Keratinocyte (primary cell): ENCODE measurements at regions not wholly inside any gene's neighbourhood (a gene's known extent, or its start where the extent isn't known, plus 50 kb on each side); places are given as distances from the start of the nearest gene placed in this dataset.

Source experiments
- DNase-seq: peaks from one replicate; pipeline ENCODE4 v3.0.0-alpha.2; 2011; ENCODE audit warnings: low read depth, missing footprints, low spot score
- FAIRE-seq: peaks from 2 replicates; lab custom pipeline; 2011; peaks lifted over from hg19 to GRCh38; lab: Jason Lieb, UNC
- H2AFZ ChIP-seq: 2 replicates; pipeline ENCODE4 v1.6.0; 2012; ENCODE audit warnings: low read length, control low read depth, inconsistent platforms; ENCODE audit not compliant: control insufficient read depth
- H3K27ac ChIP-seq: 2 replicates; pipeline ENCODE4 v1.5.1; 2011; ENCODE audit warnings: low read length; ENCODE audit not compliant: control insufficient read depth, insufficient read depth
- H3K27me3 ChIP-seq: 3 replicates; pipeline ENCODE4 v1.6.0; 2011; ENCODE audit warnings: low read length; ENCODE audit not compliant: control insufficient read depth, insufficient read depth; ENCODE audit errors: extremely low read depth
- H3K36me3 ChIP-seq, 2 experiments: 2 replicates in 1 of 2; 3 replicates in 1 of 2; pipeline ENCODE4 v1.5.1; 2011; ENCODE audit warnings: low read length in 2 of 2, mild to moderate bottlenecking in 1 of 2; ENCODE audit not compliant: control insufficient read depth in 2 of 2, insufficient read depth in 2 of 2; ENCODE audit errors: extremely low read depth in 1 of 2
- H3K4me1 ChIP-seq: 3 replicates; pipeline ENCODE4 v1.5.1; 2011; ENCODE audit warnings: low read length; ENCODE audit not compliant: control insufficient read depth, insufficient read depth; ENCODE audit errors: extremely low read depth
- H3K4me2 ChIP-seq: 3 replicates; pipeline ENCODE4 v1.6.0; 2011; ENCODE audit warnings: low read depth, low read length; ENCODE audit not compliant: control insufficient read depth, insufficient read depth; ENCODE audit errors: extremely low read depth
- H3K4me3 ChIP-seq, 3 experiments: fragments of 200-600 bp in 1 of 3; sonication (generic) in 1 of 3; 2 replicates in 2 of 3; 3 replicates in 1 of 3; pipeline ENCODE4 v1.5.1; 2011 to 2016; ENCODE audit warnings: low read length in 3 of 3, mild to moderate bottlenecking in 3 of 3, control low read depth in 2 of 3, inconsistent platforms in 1 of 3, low read depth in 1 of 3, mixed read lengths in 1 of 3, mixed run types in 1 of 3, moderate library complexity in 1 of 3; ENCODE audit not compliant: control insufficient read depth in 2 of 3, insufficient read depth in 2 of 3; ENCODE audit errors: extremely low read depth in 1 of 3
- H3K79me2 ChIP-seq: 2 replicates; pipeline ENCODE4 v1.6.0; 2012; ENCODE audit warnings: low read length; ENCODE audit not compliant: control insufficient read depth, insufficient read depth
- H3K9ac ChIP-seq: 3 replicates; pipeline ENCODE4 v1.6.0; 2011; ENCODE audit warnings: low read length; ENCODE audit not compliant: control insufficient read depth, insufficient read depth; ENCODE audit errors: extremely low read depth
- H3K9me1 ChIP-seq: 3 replicates; pipeline ENCODE4 v1.6.0; 2011; ENCODE audit warnings: low read length; ENCODE audit not compliant: control insufficient read depth, insufficient read depth; ENCODE audit errors: extremely low read depth
- H3K9me3 ChIP-seq: 2 replicates; pipeline ENCODE4 v1.5.1; 2012; ENCODE audit warnings: low read depth, low read length; ENCODE audit not compliant: control insufficient read depth
- H4K20me1 ChIP-seq: 3 replicates; pipeline ENCODE4 v1.6.0; 2011; ENCODE audit warnings: low read length; ENCODE audit not compliant: control insufficient read depth, insufficient read depth; ENCODE audit errors: extremely low read depth
- CTCF ChIP-seq, 3 experiments: IDR thresholded peaks in 1 of 3; conservative IDR thresholded peaks in 1 of 3; optimal IDR thresholded peaks in 1 of 3; 2 replicates in 2 of 3; 3 replicates in 1 of 3; pipeline versions ENCODE3 to v1.5.1; 2011; ENCODE audit warnings: low read length in 3 of 3, mild to moderate bottlenecking in 3 of 3, moderate library complexity in 2 of 3, control low read depth in 1 of 3, inconsistent platforms in 1 of 3; ENCODE audit not compliant: insufficient read depth in 2 of 3; ENCODE audit errors: extremely low read depth in 1 of 3
- EZH2 ChIP-seq: IDR thresholded peaks from one replicate; pipeline ENCODE4 v1.6.1; 2012; ENCODE audit warnings: inconsistent platforms, mild to moderate bottlenecking, low read length, moderate library complexity
- dilution Hi-C: fragments of 300-500 bp; cut with MboI; formaldehyde crosslinking; loops from one replicate; pipeline ENCODE4 v1.7.0; 2020; ENCODE audit warnings: low sequenced_read_pairs; ENCODE audit not compliant: extremely low pct_ligation_motif_present

DNA sequence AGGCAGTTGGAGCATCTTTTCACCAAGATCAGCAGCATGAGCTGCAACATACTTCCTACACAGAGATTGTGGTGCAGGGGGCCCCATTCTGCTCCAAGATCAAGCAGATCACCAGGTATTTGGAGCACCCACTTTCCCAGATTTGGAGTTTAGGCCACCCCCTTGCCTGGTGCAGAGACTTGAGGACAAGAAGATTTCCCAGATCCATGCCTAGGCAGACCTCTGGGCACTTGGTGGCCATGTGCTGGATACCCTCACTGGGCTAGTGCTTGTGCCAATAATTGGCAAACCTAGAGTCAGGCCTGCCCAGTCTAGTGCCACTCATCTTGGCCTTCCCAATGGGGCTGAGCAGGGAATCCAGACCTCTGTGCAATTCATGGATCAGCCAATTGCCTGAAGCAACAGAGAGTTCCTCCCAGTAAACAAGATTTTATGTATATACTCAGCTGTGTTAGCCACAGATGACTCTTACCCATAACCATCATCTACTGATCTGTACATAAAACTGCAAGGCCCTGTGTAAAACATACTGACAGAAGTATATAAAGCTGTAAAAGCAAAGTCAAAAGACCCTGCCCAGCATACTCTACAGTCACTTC, 228.4 kb upstream of the EMCN start:
- no peak for DNase-seq
- Histone ChIP-seq H3K9me1 (no peaks in the 10 kb centered on the region), H3K36me3 (no peaks in the 10 kb centered on the region), H3K79me2 (no peaks in the 10 kb centered on the region), H3K9me3 (no peaks in the 10 kb centered on the region), H3K27me3 (no peaks in the 10 kb centered on the region), H4K20me1 (no peaks in the 10 kb centered on the region), H3K9ac (no peak overlapping the region), H3K4me2 (no peak overlapping the region), H3K4me3 (no peak overlapping the region), H2AFZ (no peak overlapping the region), H3K4me1 (no peaks in the 10 kb centered on the region), H3K27ac (no peak overlapping the region)
- no peak for FAIRE-seq
- TF ChIP-seq EZH2 = no peak
- no peak for TF ChIP-seq CTCF (optimal IDR thresholded peaks at IDR 0.05 in 1 of 3, IDR thresholded peaks at IDR 0.05 in 1 of 3, conservative IDR thresholded peaks at IDR 0.05 in 1 of 3; ENCODE audit: extremely low read depth in 1 of 3, insufficient read depth in 2 of 3, low read length in 3 of 3)
- dilution Hi-C loops = no loop called here

GRCh38 chr4:100742045-100742444, 224.2 kb upstream of the EMCN start:
- Histone ChIP-seq H2AFZ (no peak overlapping the region), H3K4me3 (no peak overlapping the region), H3K27me3 (no peaks in the 10 kb centered on the region), H3K4me1 (peaks cover 19% of the 10 kb centered on the region), H3K9ac (no peak overlapping the region), H3K36me3 (no peaks in the 10 kb centered on the region), H3K9me3 (no peaks in the 10 kb centered on the region), H3K9me1 (no peaks in the 10 kb centered on the region), H3K27ac (no peak overlapping the region), H4K20me1 (no peaks in the 10 kb centered on the region), H3K79me2 (no peaks in the 10 kb centered on the region), H3K4me2 (no peak overlapping the region)
- TF ChIP-seq EZH2 = no peak
- peak; percentile 34 to 53 (median 43) for TF ChIP-seq CTCF (optimal IDR thresholded peaks at IDR 0.05 in 1 of 3, IDR thresholded peaks at IDR 0.05 in 1 of 3, conservative IDR thresholded peaks at IDR 0.05 in 1 of 3; ENCODE audit: extremely low read depth in 1 of 3, insufficient read depth in 2 of 3, low read length in 3 of 3)
- dilution Hi-C loops = no loop called here
- DNase-seq (no peak), FAIRE-seq (peak; percentile 64)
